Ishikawa (cell line): ENCODE measurements at regions not wholly inside any gene's neighbourhood (a gene's known extent, or its start where the extent isn't known, plus 50 kb on each side); places are given as distances from the start of the nearest gene placed in this dataset.

Experiments used
- CEBPB ChIP-seq: IDR thresholded peaks from 2 replicates; pipeline ENCODE4 v1.6.1; 2012
- CREB1 ChIP-seq: IDR thresholded peaks from 2 replicates; pipeline ENCODE4 v1.6.1; 2012; ENCODE audit warnings: low read depth
- EGR1 ChIP-seq: IDR thresholded peaks from 2 replicates; pipeline ENCODE4 v1.6.1; 2012
- EP300 ChIP-seq: IDR thresholded peaks from 2 replicates; pipeline ENCODE4 v1.6.1; 2012; ENCODE audit warnings: borderline replicate concordance
- FOXM1 ChIP-seq: IDR thresholded peaks from 2 replicates; pipeline ENCODE4 v1.6.1; 2012; ENCODE audit warnings: low read depth, borderline replicate concordance
- NFIC ChIP-seq: IDR thresholded peaks from 2 replicates; pipeline ENCODE4 v1.6.1; 2012
- RAD21 ChIP-seq: IDR thresholded peaks from 2 replicates; pipeline ENCODE4 v1.6.1; 2012; ENCODE audit warnings: low read depth
- TAF1 ChIP-seq: IDR thresholded peaks from 2 replicates; pipeline ENCODE4 v1.6.1; 2012; ENCODE audit warnings: low read depth, mild to moderate bottlenecking
- TCF12 ChIP-seq: IDR thresholded peaks from 2 replicates; pipeline ENCODE4 v1.6.1; 2012; ENCODE audit warnings: low read depth
- TEAD4 ChIP-seq: IDR thresholded peaks from 2 replicates; pipeline ENCODE4 v1.6.1; 2012
- YY1 ChIP-seq: IDR thresholded peaks from 2 replicates; pipeline ENCODE4 v1.6.1; 2012; ENCODE audit warnings: low read depth
- ZBTB7A ChIP-seq: IDR thresholded peaks from 2 replicates; pipeline ENCODE4 v1.6.1; 2012; ENCODE audit warnings: low read depth
- TF ChIP-seq, protein P1 (sequence below): IDR thresholded peaks from 2 replicates; pipeline ENCODE4 v1.6.1; 2012
- TF ChIP-seq, protein P2 (sequence below): IDR thresholded peaks from 2 replicates; pipeline ENCODE4 v1.6.1; 2012; ENCODE audit warnings: low read depth, mild to moderate bottlenecking
- TF ChIP-seq, protein P3 (sequence below): IDR thresholded peaks from 2 replicates; pipeline ENCODE4 v1.6.1; 2012

DNA sequence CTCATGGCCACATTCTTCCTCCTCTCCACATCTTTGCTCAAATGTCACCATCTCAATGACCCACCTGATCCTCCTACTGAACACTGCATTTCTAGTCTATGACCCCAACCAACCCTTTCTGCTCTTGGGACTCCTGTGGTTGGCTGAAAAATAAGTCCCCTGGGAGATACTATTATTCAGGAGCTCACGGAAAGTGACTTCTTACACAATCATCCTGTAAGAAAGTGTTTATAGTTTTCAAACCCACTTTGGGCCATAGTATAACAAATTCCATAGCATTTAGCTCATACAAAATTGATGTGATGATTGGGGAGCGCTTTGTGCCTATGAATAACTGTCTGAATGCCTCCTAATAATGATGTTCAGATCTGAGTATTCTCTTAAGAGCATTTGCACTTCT, 161.4 kb upstream of the HS3ST1 start:
- TF ChIP-seq TAF1 (no peak), YY1 (no peak), CREB1 (no peak), NFIC (no peak), EGR1 (no peak)
- TF ChIP-seq, protein P1, sequence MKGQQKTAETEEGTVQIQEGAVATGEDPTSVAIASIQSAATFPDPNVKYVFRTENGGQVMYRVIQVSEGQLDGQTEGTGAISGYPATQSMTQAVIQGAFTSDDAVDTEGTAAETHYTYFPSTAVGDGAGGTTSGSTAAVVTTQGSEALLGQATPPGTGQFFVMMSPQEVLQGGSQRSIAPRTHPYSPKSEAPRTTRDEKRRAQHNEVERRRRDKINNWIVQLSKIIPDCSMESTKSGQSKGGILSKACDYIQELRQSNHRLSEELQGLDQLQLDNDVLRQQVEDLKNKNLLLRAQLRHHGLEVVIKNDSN: no peak

DNA sequence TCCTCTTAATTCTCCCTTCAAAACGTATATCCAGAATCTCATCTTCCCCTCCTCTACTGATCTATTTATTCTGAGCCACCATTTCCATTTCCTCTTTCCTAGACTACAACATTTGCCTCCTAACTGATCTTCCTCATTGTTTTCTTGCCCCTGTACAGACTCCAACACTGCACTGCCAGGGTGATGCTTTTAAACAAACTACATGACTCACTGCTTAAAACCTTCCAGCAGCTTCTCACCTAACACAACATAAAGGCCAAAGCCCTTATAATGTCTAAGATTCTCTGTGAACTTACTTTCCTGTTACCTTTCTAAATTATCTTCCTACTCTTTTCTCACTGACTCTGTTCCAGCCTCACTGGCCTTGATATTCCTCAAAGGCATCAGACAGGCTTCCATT, 161.0 kb upstream of the HS3ST1 start:
- TF ChIP-seq CEBPB (no peak), EGR1 (no peak), TCF12 (no peak), ZBTB7A (no peak), FOXM1 (no peak), RAD21 (no peak), EP300 (no peak), YY1 (no peak), NFIC (no peak), TAF1 (no peak), TEAD4 (no peak)
- TF ChIP-seq, protein P2, sequence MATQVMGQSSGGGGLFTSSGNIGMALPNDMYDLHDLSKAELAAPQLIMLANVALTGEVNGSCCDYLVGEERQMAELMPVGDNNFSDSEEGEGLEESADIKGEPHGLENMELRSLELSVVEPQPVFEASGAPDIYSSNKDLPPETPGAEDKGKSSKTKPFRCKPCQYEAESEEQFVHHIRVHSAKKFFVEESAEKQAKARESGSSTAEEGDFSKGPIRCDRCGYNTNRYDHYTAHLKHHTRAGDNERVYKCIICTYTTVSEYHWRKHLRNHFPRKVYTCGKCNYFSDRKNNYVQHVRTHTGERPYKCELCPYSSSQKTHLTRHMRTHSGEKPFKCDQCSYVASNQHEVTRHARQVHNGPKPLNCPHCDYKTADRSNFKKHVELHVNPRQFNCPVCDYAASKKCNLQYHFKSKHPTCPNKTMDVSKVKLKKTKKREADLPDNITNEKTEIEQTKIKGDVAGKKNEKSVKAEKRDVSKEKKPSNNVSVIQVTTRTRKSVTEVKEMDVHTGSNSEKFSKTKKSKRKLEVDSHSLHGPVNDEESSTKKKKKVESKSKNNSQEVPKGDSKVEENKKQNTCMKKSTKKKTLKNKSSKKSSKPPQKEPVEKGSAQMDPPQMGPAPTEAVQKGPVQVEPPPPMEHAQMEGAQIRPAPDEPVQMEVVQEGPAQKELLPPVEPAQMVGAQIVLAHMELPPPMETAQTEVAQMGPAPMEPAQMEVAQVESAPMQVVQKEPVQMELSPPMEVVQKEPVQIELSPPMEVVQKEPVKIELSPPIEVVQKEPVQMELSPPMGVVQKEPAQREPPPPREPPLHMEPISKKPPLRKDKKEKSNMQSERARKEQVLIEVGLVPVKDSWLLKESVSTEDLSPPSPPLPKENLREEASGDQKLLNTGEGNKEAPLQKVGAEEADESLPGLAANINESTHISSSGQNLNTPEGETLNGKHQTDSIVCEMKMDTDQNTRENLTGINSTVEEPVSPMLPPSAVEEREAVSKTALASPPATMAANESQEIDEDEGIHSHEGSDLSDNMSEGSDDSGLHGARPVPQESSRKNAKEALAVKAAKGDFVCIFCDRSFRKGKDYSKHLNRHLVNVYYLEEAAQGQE: no peak
- TF ChIP-seq, protein P1: no peak
- TF ChIP-seq, protein P3, sequence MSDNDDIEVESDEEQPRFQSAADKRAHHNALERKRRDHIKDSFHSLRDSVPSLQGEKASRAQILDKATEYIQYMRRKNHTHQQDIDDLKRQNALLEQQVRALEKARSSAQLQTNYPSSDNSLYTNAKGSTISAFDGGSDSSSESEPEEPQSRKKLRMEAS: no peak

DNA sequence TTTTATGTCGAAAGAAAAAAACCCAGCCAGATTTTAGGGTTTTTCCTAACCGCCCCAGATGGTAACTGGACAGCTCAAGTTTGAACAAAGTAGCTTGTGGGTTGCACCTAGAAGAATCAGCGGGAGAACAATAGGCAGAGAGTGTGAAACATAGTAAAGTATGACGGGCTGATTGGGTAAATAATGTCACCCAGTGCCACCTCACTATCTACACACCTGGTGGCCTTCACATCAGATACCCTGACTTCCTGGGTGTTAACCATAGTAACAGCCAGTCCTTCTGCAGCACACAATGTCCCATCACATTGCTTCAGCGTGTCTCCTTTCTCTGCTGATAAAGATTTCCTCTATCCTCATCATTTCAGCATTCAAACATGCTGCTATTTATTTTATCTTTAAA, 159.1 kb upstream of the HS3ST1 start:
- TF ChIP-seq FOXM1 (no peak), TEAD4 (no peak), NFIC (no peak), EGR1 (no peak), CEBPB (no peak), TAF1 (no peak), YY1 (no peak), ZBTB7A (no peak), EP300 (no peak), TCF12 (no peak), CREB1 (no peak), RAD21 (no peak)
- TF ChIP-seq, protein P2: no peak
- TF ChIP-seq, protein P3: no peak
- TF ChIP-seq, protein P1: no peak

DNA sequence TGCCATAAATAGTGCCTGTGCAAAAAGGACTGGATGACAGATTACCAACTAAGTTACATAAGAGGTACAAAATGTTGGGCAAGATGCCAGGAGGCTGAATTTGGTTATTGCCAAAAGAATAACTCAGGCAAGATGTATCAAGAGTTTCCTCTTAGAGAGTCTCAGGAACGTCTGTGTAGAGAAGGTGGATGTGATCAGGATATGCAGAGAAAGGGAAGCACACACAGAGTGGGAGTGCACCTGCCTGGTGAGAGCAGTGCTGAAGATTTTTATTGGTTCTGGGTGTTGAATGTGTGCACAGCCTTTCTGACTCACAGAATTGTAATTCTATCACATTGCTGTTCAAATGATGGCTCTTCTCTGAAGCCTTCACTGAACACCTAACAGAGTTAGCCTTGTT, 156.8 kb upstream of the HS3ST1 start:
- no peak for TF ChIP-seq NFIC
- TF ChIP-seq, protein P3: no peak
- no peak for TF ChIP-seq FOXM1
- TF ChIP-seq TEAD4: no peak
- TF ChIP-seq CREB1: no peak
- no peak for TF ChIP-seq YY1
- no peak for TF ChIP-seq RAD21
- TF ChIP-seq, protein P1: no peak
- TF ChIP-seq EP300: no peak
- no peak for TF ChIP-seq EGR1
- TF ChIP-seq ZBTB7A: no peak

DNA sequence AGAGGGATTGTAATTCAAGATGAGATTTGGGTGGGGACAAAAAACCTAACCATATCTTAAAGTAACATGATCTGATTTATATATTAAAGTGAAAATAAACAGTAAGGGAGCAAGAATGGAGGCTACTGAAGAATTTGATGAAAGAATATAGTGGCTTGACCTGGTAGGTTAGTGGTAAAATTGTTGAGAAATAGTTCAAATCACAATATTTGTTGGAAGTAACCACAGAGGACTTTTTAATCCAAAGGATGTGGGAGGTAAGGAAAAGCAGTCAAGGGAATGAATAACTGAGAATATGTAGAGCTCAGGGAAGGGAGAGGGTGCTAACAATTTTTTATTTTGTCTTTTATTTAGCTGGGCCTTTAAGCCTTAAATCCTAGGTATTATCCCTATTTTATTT, 139.8 kb upstream of the HS3ST1 start:
- TF ChIP-seq TAF1 (no peak), CREB1 (no peak), RAD21 (no peak), TEAD4 (no peak), CEBPB (no peak), YY1 (no peak), NFIC (no peak), FOXM1 (no peak), TCF12 (no peak), EP300 (no peak), EGR1 (no peak), ZBTB7A (no peak)
- TF ChIP-seq, protein P3: no peak
- TF ChIP-seq, protein P1: no peak
- TF ChIP-seq, protein P2: no peak
